Endodermal cell (in vitro differentiated cells): ENCODE measurements at regions not wholly inside any gene's neighbourhood (a gene's known extent, or its start where the extent isn't known, plus 50 kb on each side); places are given as distances from the start of the nearest gene placed in this dataset.

ENCODE experiments used
- DNase-seq: peaks from one replicate; pipeline ENCODE4 v3.0.0-alpha.2; 2017
- H3K27ac ChIP-seq: 2 replicates; pipeline ENCODE4 v1.5.1; 2013; ENCODE audit warnings: mild to moderate bottlenecking, low read depth, low read length, moderate library complexity
- H3K27me3 ChIP-seq: 2 replicates; pipeline ENCODE4 v1.6.1; 2013; ENCODE audit warnings: mild to moderate bottlenecking, low read length, moderate library complexity; ENCODE audit not compliant: insufficient read depth, control insufficient read depth, poor library complexity, severe bottlenecking
- H3K36me3 ChIP-seq: 2 replicates; pipeline ENCODE4 v1.7.0; 2013; ENCODE audit warnings: mild to moderate bottlenecking, low read length, moderate library complexity; ENCODE audit not compliant: control insufficient read depth, insufficient read depth
- H3K4me1 ChIP-seq: one replicate; pipeline ENCODE4 v1.7.0; 2013; ENCODE audit warnings: low read length; ENCODE audit not compliant: control insufficient read depth, insufficient read depth
- H3K4me3 ChIP-seq: 2 replicates; pipeline ENCODE4 v1.5.1; 2013; ENCODE audit warnings: mild to moderate bottlenecking, low read length, moderate library complexity
- H3K9ac ChIP-seq: 2 replicates; pipeline ENCODE4 v1.6.1; 2013; ENCODE audit warnings: mild to moderate bottlenecking, low read length, moderate library complexity; ENCODE audit not compliant: poor library complexity, severe bottlenecking; ENCODE audit errors: extremely low read depth
- H3K9me3 ChIP-seq: 2 replicates; pipeline ENCODE4 v1.6.1; 2013; ENCODE audit warnings: mild to moderate bottlenecking, low read length, moderate library complexity; ENCODE audit not compliant: control insufficient read depth
- H3K27ac Mint-ChIP-seq: 2 replicates; pipeline ENCODE4 v1.8.0; 2020; ENCODE audit warnings: mixed read lengths
- H3K27me3 Mint-ChIP-seq: 2 replicates; pipeline ENCODE4 v1.8.0; 2021; ENCODE audit warnings: mild to moderate bottlenecking, mixed read lengths; ENCODE audit not compliant: insufficient read depth
- H3K36me3 Mint-ChIP-seq: 2 replicates; pipeline ENCODE4 v1.8.0; 2020; ENCODE audit warnings: low read depth, mixed read lengths
- H3K4me1 Mint-ChIP-seq: 2 replicates; pipeline ENCODE4 v1.8.0; 2020; ENCODE audit warnings: mixed read lengths
- H3K4me3 Mint-ChIP-seq: 2 replicates; pipeline ENCODE4 v1.8.0; 2020; ENCODE audit warnings: mild to moderate bottlenecking, moderate library complexity, mixed read lengths
- H3K9me3 Mint-ChIP-seq: 2 replicates; pipeline ENCODE4 v1.8.0; 2020; ENCODE audit warnings: mild to moderate bottlenecking, mixed read lengths
- WGBS, 2 experiments: methylation state at CpG; one replicate each; pipeline versions ENCODE4 v1.1.5 to v1.1.7; 2013; ENCODE audit warnings: missing lambda C conversion rate in 2 of 2, mixed read lengths in 1 of 2; ENCODE audit not compliant: insufficient coverage in 1 of 2, insufficient read length in 1 of 2; 5-methylcytosine and 5-hydroxymethylcytosine counted together
- TF ChIP-seq, protein P1 (sequence below): fragments of 200-600 bp; sonication (generic); conservative IDR thresholded peaks from 2 replicates; pipeline ENCODE4 v1.5.0; 2021; ENCODE audit warnings: antibody characterized with exemption, mild to moderate bottlenecking

GRCh38 chr10:83701799-83702198 is 437.5 kb upstream of the GHITM start:
- Mint-ChIP-seq H3K27ac (no peak overlapping the region), H3K9me3 (no peaks in the 10 kb centered on the region), H3K27me3 (no peaks in the 10 kb centered on the region), H3K4me3 (no peak overlapping the region), H3K36me3 (no peaks in the 10 kb centered on the region), H3K4me1 (peaks cover 10% of the 10 kb centered on the region)
- H3K27me3 ChIP-seq, result no peaks in the 10 kb centered on the region
- TF ChIP-seq, protein P1, sequence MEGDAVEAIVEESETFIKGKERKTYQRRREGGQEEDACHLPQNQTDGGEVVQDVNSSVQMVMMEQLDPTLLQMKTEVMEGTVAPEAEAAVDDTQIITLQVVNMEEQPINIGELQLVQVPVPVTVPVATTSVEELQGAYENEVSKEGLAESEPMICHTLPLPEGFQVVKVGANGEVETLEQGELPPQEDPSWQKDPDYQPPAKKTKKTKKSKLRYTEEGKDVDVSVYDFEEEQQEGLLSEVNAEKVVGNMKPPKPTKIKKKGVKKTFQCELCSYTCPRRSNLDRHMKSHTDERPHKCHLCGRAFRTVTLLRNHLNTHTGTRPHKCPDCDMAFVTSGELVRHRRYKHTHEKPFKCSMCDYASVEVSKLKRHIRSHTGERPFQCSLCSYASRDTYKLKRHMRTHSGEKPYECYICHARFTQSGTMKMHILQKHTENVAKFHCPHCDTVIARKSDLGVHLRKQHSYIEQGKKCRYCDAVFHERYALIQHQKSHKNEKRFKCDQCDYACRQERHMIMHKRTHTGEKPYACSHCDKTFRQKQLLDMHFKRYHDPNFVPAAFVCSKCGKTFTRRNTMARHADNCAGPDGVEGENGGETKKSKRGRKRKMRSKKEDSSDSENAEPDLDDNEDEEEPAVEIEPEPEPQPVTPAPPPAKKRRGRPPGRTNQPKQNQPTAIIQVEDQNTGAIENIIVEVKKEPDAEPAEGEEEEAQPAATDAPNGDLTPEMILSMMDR, result no peak
- no peak overlapping the region for H3K9ac ChIP-seq
- no peak for DNase-seq
- 50 to 63% methylated on average over 2 to 3 of the region's 3 CpGs for WGBS, 2 experiments
- peaks cover 12% of the 10 kb centered on the region for H3K9me3 ChIP-seq
- no peaks in the 10 kb centered on the region for H3K36me3 ChIP-seq
- H3K4me3 ChIP-seq, result no peak overlapping the region
- no peaks in the 10 kb centered on the region for H3K4me1 ChIP-seq
- H3K27ac ChIP-seq, result no peak overlapping the region

GRCh38 chr10:83702731-83703130 is 436.6 kb upstream of the GHITM start:
- DNase-seq, result no peak
- Mint-ChIP-seq H3K4me1 (peaks cover 4% of the 10 kb centered on the region), H3K9me3 (no peaks in the 10 kb centered on the region), H3K4me3 (no peak overlapping the region), H3K27ac (no peak overlapping the region), H3K36me3 (no peaks in the 10 kb centered on the region), H3K27me3 (no peaks in the 10 kb centered on the region)
- 84 to 100% methylated on average over 1 to 2 of the region's 3 CpGs for WGBS, 2 experiments
- no peak overlapping the region for H3K9ac ChIP-seq
- peaks cover 12% of the 10 kb centered on the region for H3K9me3 ChIP-seq
- no peaks in the 10 kb centered on the region for H3K36me3 ChIP-seq
- no peaks in the 10 kb centered on the region for H3K27me3 ChIP-seq
- no peak overlapping the region for H3K27ac ChIP-seq
- H3K4me1 ChIP-seq, result no peaks in the 10 kb centered on the region
- TF ChIP-seq, protein P1, result no peak
- no peak overlapping the region for H3K4me3 ChIP-seq

DNA sequence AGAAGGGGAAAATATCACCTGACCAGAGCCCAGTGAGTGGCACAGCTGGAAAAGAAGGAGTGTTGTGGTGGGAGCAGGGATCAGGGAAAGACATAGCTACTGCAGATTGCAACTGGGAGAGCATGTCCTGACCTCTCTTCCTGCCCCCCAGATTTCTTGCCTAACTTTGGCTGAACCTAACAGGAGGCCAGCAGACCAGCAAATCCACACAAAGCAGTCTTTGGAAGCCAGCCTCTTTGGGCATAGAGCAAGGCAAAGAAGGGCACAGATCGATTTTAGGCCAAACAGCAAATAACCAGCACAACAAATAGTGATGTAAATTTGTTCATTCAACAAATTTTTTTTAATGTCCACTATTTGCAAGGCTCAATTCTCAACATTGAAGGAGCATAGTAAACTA is 433.2 kb upstream of the GHITM start:
- Mint-ChIP-seq H3K27me3 (no peaks in the 10 kb centered on the region), H3K36me3 (no peaks in the 10 kb centered on the region)

More for the DNA sequence above, 433.2 kb upstream of the GHITM start:
- Histone ChIP-seq H3K27ac (no peak overlapping the region), H3K36me3 (no peaks in the 10 kb centered on the region), H3K9me3 (peaks cover 12% of the 10 kb centered on the region), H3K9ac (no peak overlapping the region), H3K27me3 (no peaks in the 10 kb centered on the region), H3K4me3 (no peak overlapping the region), H3K4me1 (no peaks in the 10 kb centered on the region)
- no CpG with 5 or more reads among the region's 1 CpG for WGBS, 2 experiments
- TF ChIP-seq, protein P1, result no peak
- no peak for DNase-seq
- H3K4me1 Mint-ChIP-seq, result peaks cover 4% of the 10 kb centered on the region
- H3K9me3 Mint-ChIP-seq, result no peaks in the 10 kb centered on the region
- no peak overlapping the region for H3K4me3 Mint-ChIP-seq
- no peak overlapping the region for H3K27ac Mint-ChIP-seq
